ENCODE measurements at regions not wholly inside any gene's neighbourhood (a gene's known extent, or its start where the extent isn't known, plus 50 kb on each side); places are given as distances from the start of the nearest gene placed in this dataset.

DNA sequence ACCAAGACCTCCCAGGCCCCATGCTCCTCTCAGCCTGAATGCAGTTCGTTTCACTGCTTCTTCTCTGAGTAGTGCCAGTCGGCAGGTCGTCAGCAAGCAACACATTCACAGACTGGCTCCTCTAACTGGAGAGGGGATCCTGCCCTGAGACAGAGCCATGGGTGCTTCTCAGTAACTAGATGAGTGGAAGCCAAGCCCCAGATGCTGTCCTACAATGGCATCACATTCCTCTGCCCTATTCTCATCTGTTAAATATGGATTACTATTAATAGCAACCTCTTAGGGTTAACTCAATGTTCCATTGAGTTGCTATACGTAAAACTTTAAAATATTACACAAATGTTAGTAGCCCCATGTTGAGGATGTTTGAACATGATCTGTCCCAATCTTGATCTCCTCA, 84.2 kb upstream of the S1PR1 start:
- H3K27ac ChIP-seq (ENCODE audit: low read depth, low read length) = no peak overlapping the region
- 90% methylated on average over 4 of the region's 4 CpGs for WGBS
- no peak overlapping the region for H3K9ac ChIP-seq (ENCODE audit: low read depth, low read length)
- H3K27me3 ChIP-seq (ENCODE audit: insufficient read depth, low read length) = no peaks in the 10 kb centered on the region
- no peaks in the 10 kb centered on the region for H3K9me3 ChIP-seq (ENCODE audit: insufficient read depth, low read depth, low read length)
- no peaks in the 10 kb centered on the region for H3K36me3 ChIP-seq (ENCODE audit: insufficient read depth, low read length)
- H3K4me3 ChIP-seq (ENCODE audit: low read length) = no peak overlapping the region
- H3K4me1 ChIP-seq (ENCODE audit: insufficient read depth, low read length) = peaks cover 12% of the 10 kb centered on the region

DNA sequence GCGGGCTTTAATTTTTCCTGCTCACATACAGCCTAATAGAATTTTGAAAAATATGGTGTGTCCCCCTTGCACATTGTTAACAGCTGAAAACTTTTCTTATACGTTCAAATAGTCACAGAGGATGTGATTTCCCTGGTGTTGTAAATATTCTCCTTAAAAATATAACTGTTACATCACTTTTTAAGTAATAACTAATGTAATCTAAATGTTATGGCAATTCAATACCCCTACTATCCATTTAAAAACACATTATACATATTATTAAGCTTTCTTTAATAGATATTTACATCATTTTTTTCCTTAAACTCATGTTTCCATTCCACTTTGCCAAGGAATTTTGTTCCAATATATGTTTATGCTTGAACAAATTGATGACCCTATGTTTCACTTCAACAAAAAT, 85.5 kb upstream of the S1PR1 start:
- Histone ChIP-seq H3K36me3 (ENCODE audit: insufficient read depth, low read length) (no peaks in the 10 kb centered on the region), H3K4me3 (ENCODE audit: low read length) (no peak overlapping the region), H3K27ac (ENCODE audit: low read depth, low read length) (no peak overlapping the region), H3K27me3 (ENCODE audit: insufficient read depth, low read length) (no peaks in the 10 kb centered on the region), H3K9ac (ENCODE audit: low read depth, low read length) (no peak overlapping the region), H3K9me3 (ENCODE audit: insufficient read depth, low read depth, low read length) (no peaks in the 10 kb centered on the region), H3K4me1 (ENCODE audit: insufficient read depth, low read length) (peaks cover 12% of the 10 kb centered on the region)
- WGBS = 91% methylated on average over 1 of the region's 2 CpGs

DNA sequence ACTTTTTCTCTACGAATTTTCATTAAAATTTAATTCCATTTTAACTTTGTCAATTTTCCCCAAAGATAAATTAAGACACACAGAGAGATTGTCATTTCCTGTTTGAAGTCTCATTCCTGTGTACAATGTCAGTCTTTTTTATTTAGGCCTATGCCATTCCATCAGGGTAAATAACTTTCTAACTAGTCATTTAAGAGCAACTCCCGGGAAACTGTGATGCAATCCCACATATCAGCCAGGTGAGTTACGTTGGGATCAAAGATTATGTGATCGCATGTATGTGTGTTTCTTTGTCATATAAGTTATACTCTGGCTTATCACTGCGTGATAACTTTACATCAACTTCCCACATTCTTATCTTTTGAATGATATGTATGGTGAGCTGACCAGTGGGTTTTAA, 86.1 kb upstream of the S1PR1 start:
- Histone ChIP-seq H3K9ac (ENCODE audit: low read depth, low read length) (no peak overlapping the region), H3K27me3 (ENCODE audit: insufficient read depth, low read length) (no peaks in the 10 kb centered on the region), H3K4me1 (ENCODE audit: insufficient read depth, low read length) (peaks cover 12% of the 10 kb centered on the region), H3K36me3 (ENCODE audit: insufficient read depth, low read length) (no peaks in the 10 kb centered on the region), H3K4me3 (ENCODE audit: low read length) (no peak overlapping the region), H3K9me3 (ENCODE audit: insufficient read depth, low read depth, low read length) (no peaks in the 10 kb centered on the region), H3K27ac (ENCODE audit: low read depth, low read length) (no peak overlapping the region)
- WGBS = 90% methylated on average over 4 of the region's 5 CpGs

DNA sequence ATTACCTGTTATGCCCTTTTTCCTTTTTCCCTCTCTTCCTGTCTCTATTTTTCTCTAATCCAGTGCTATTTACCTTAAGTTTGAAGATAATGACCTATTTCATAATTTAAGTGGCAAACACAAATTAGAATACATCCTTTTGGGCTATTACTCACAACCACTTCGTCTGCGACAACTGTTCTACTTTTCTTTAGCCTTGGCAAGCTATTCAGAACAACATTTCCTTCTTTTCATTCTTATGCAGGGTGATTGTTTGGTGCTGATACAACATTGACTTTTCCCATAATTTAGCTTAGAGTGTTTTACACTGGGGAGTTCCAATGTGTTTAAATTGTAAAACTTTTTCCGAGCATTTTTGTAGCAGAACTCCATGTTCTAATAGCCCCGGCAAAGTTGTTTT, 86.6 kb upstream of the S1PR1 start:
- Histone ChIP-seq H3K9ac (ENCODE audit: low read depth, low read length) (no peak overlapping the region), H3K4me1 (ENCODE audit: insufficient read depth, low read length) (peaks cover 12% of the 10 kb centered on the region), H3K4me3 (ENCODE audit: low read length) (no peak overlapping the region), H3K9me3 (ENCODE audit: insufficient read depth, low read depth, low read length) (no peaks in the 10 kb centered on the region), H3K27me3 (ENCODE audit: insufficient read depth, low read length) (no peaks in the 10 kb centered on the region), H3K27ac (ENCODE audit: low read depth, low read length) (no peak overlapping the region), H3K36me3 (ENCODE audit: insufficient read depth, low read length) (no peaks in the 10 kb centered on the region)
- 92% methylated on average over 4 of the region's 4 CpGs for WGBS

DNA sequence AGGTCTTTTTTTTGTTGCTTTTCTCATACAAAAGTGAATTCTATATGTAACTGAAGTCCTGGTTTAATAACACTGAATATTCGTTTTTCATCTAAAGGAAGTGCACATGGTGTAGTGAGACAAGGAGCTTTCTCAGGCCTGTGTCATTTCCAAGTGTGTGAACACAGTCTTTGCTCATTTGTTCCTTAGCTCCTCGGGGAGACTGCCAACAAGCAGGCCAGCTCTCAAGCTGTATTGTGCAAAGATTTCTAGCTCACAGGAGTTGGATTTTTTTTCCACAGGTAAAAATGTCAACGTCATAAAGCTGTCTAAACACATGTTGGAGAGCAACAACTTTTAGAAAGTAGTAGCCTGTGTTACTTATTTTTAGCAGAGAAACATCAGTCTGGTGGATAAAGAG, 87.8 kb upstream of the S1PR1 start:
- no peak overlapping the region for H3K27ac ChIP-seq (ENCODE audit: low read depth, low read length)
- H3K4me3 ChIP-seq (ENCODE audit: low read length) = no peak overlapping the region
- H3K9ac ChIP-seq (ENCODE audit: low read depth, low read length) = no peak overlapping the region
- H3K4me1 ChIP-seq (ENCODE audit: insufficient read depth, low read length) = peaks cover 12% of the 10 kb centered on the region
- no peaks in the 10 kb centered on the region for H3K36me3 ChIP-seq (ENCODE audit: insufficient read depth, low read length)
- H3K9me3 ChIP-seq (ENCODE audit: insufficient read depth, low read depth, low read length) = no peaks in the 10 kb centered on the region
- 79% methylated on average over 3 of the region's 3 CpGs for WGBS
- no peaks in the 10 kb centered on the region for H3K27me3 ChIP-seq (ENCODE audit: insufficient read depth, low read length)

DNA sequence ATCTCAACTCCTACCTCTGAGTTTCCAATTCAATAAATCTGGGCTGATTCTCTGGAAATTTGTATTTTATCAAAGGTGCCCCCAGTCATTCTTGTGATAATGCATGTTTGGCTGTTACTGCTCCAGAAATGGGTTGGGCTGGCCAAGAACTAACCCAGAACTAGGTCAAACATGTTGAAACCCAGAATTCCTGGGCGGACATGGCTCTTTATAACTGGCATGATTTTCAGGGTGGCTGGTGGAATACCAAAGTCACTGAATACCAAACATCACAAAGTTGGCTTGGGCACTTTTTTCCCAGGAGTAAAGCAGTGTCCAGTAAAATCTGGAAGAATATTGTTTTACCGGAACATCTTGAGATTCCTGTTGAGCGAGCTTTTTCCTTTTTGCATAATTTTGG, 89.4 kb upstream of the S1PR1 start:
- no peaks in the 10 kb centered on the region for H3K36me3 ChIP-seq (ENCODE audit: insufficient read depth, low read length)
- no peak overlapping the region for H3K4me3 ChIP-seq (ENCODE audit: low read length)
- H3K9me3 ChIP-seq (ENCODE audit: insufficient read depth, low read depth, low read length) = no peaks in the 10 kb centered on the region
- H3K4me1 ChIP-seq (ENCODE audit: insufficient read depth, low read length) = peaks cover 12% of the 10 kb centered on the region
- WGBS = 94% methylated on average over 3 of the region's 3 CpGs
- no peak overlapping the region for H3K9ac ChIP-seq (ENCODE audit: low read depth, low read length)
- no peak overlapping the region for H3K27ac ChIP-seq (ENCODE audit: low read depth, low read length)
- no peaks in the 10 kb centered on the region for H3K27me3 ChIP-seq (ENCODE audit: insufficient read depth, low read length)

DNA sequence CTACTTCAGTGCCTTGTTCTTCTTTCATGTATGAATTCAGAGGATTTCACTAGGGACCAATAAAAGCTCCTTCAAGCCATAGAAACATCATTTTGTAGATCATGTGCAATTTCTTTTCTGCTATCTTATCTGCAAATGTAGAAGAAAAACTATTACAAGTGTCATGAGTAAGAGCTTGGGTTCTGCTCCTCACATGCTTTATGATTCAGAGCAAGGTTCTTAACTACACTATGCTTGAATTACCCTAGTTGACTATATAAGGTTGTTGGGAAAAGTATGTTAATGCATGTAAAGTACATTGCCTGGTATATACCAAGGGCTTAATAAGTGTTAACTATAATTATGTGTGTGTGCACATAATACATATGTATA, 91.4 kb upstream of the S1PR1 start:
- no peaks in the 10 kb centered on the region for H3K9me3 ChIP-seq (ENCODE audit: insufficient read depth, low read depth, low read length)
- H3K36me3 ChIP-seq (ENCODE audit: insufficient read depth, low read length) = no peaks in the 10 kb centered on the region
- no peaks in the 10 kb centered on the region for H3K27me3 ChIP-seq (ENCODE audit: insufficient read depth, low read length)

DNA sequence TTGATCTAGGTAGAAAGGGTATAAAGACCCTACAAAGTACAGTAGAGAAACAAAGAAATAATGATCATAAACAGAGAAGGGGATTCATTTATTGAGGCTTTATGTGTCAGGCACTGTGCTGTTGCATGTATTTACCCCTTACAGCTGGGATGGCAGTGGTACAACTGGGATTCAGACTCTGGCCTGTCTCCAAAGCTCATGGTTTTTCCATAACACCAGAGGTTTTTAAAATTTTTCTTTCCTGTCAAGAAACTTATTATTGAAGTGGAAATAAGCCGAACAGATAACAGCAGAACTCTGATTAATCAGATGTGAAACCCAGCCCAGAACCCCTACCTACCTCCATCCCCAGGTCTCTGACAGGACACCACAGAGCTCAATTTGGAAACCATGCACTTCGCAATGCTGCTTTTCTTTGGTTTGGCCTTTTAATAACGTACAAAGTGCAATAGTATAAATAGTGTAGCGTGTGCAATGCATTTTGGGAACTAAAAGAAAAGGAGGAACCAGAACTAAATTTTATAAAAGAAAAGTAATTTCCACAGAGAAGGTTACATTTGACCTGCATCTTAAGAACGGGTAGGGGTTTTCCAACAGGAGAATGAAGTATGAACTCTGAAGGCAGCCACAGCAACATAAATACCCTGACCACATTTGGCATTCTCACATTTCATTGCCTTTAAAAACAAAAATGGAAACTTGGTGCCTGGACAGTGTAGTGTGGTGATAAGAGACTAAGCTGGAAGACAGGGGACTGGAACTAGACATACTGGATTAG, 92.0 kb upstream of the S1PR1 start:
- Histone ChIP-seq H3K27ac (ENCODE audit: low read depth, low read length) (no peak overlapping the region), H3K27me3 (ENCODE audit: insufficient read depth, low read length) (no peaks in the 10 kb centered on the region), H3K4me1 (ENCODE audit: insufficient read depth, low read length) (0 out of 2 replicates have a peak, but pooled peaks cover 3% of the 10 kb centered on the region), H3K4me3 (ENCODE audit: low read length) (no peak overlapping the region), H3K9me3 (ENCODE audit: insufficient read depth, low read depth, low read length) (no peaks in the 10 kb centered on the region), H3K9ac (ENCODE audit: low read depth, low read length) (no peak overlapping the region), H3K36me3 (ENCODE audit: insufficient read depth, low read length) (no peaks in the 10 kb centered on the region)
- 96% methylated on average over 5 of the region's 5 CpGs for WGBS

More for the DNA sequence above, 91.4 kb upstream of the S1PR1 start:
- Histone ChIP-seq H3K27ac (ENCODE audit: low read depth, low read length) (no peak overlapping the region), H3K4me1 (ENCODE audit: insufficient read depth, low read length) (peaks cover 7% of the 10 kb centered on the region), H3K9ac (ENCODE audit: low read depth, low read length) (no peak overlapping the region), H3K4me3 (ENCODE audit: low read length) (no peak overlapping the region)

DNA sequence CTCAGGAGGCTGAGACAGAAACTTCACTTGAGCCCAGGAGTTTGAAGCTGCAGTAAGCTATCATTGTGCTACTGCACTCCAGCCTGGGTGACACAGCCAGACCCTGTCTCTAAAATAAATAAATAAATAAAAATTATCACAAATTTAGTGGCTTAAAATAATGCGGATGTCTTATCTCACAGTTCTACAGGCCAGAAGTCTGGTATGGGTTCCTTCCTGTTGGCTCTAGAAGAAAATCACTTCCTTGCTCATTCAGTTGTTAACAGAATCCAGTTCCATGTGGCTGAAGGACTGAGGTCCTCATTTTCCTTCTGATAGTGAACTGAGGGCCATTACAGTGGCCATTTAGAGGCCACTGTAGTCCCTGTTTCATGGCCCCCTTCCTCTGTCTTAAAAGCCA, 94.6 kb upstream of the S1PR1 start:
- Histone ChIP-seq H3K9me3 (ENCODE audit: insufficient read depth, low read depth, low read length) (no peaks in the 10 kb centered on the region), H3K9ac (ENCODE audit: low read depth, low read length) (no peak overlapping the region), H3K27ac (ENCODE audit: low read depth, low read length) (no peak overlapping the region), H3K4me1 (ENCODE audit: insufficient read depth, low read length) (peaks cover 10% of the 10 kb centered on the region; the same call in 1 of the 2 replicates), H3K27me3 (ENCODE audit: insufficient read depth, low read length) (no peaks in the 10 kb centered on the region), H3K4me3 (ENCODE audit: low read length) (no peak overlapping the region), H3K36me3 (ENCODE audit: insufficient read depth, low read length) (no peaks in the 10 kb centered on the region)
- 100% methylated on average over 1 of the region's 1 CpG for WGBS

DNA sequence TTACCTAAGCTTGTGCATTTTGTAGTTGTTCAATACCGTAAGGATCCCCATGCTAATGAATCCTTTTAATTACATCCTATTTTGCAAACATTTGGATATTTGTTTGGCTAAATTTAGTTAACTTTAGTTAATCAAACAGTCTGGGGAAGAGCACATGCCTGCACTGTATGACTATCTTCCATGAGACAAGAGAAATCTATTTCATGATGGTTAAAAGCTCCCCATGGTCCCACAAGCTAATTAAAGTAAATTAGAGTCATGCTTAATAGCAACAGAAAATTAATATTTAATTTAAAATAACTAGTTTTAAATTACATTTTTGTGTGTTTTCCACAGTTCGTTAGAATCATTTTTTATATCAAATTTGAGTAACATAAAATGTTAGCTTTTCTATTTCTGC, 95.4 kb upstream of the S1PR1 start:
- Histone ChIP-seq H3K4me3 (ENCODE audit: low read length) (no peak overlapping the region), H3K27me3 (ENCODE audit: insufficient read depth, low read length) (no peaks in the 10 kb centered on the region), H3K27ac (ENCODE audit: low read depth, low read length) (no peak overlapping the region), H3K9me3 (ENCODE audit: insufficient read depth, low read depth, low read length) (no peaks in the 10 kb centered on the region), H3K4me1 (ENCODE audit: insufficient read depth, low read length) (peaks cover 17% of the 10 kb centered on the region), H3K36me3 (ENCODE audit: insufficient read depth, low read length) (no peaks in the 10 kb centered on the region), H3K9ac (ENCODE audit: low read depth, low read length) (no peak overlapping the region)
- no CpG with 5 or more reads among the region's 2 CpGs for WGBS

DNA sequence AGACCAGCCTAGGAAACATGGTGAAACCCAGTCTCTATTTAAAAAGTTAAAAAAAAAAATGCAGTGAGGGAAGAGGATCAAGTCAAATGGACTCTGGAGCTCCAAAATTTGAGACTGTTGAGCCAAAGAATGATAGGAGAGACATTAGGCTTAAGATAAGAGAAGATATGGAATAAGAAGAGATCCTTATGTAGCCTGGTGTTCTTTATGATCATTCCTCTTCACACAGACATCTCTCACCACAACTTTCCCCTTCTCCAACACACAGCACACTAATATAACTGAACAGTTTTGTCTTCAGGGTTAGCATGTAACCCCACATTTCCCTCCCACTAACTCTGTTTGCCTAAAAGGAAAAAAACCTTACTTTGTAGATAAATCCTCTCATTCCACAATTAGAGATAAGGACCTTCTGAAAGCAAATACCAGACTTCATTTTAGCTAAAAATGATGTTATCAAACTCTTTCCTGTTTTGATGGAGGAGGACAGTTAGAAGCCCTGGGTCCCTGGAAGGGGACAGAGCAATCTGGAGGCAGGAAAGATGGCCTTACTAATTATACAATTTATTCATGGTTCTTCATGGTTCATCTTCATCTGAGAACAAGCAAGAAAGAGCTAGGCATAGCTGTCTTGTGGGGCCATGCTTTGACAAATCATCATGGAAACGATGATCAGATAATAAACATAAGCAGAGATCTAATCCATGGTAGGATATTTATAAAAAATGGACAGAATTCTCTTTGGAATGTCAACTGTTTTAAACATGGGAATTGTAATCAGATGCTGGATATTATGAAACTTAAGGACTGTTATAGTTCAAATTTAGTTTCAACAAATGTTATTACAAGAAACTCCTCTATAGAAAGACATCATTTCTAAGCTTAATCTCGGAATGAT, 96.7 kb upstream of the S1PR1 start:
- no peak overlapping the region for H3K9ac ChIP-seq (ENCODE audit: low read depth, low read length)
- H3K36me3 ChIP-seq (ENCODE audit: insufficient read depth, low read length) = no peaks in the 10 kb centered on the region
- no peak overlapping the region for H3K27ac ChIP-seq (ENCODE audit: low read depth, low read length)
- no peak overlapping the region for H3K4me3 ChIP-seq (ENCODE audit: low read length)
- WGBS = 88% methylated on average over 1 of the region's 2 CpGs
- H3K27me3 ChIP-seq (ENCODE audit: insufficient read depth, low read length) = no peaks in the 10 kb centered on the region
- peaks cover 23% of the 10 kb centered on the region for H3K4me1 ChIP-seq (ENCODE audit: insufficient read depth, low read length)
- H3K9me3 ChIP-seq (ENCODE audit: insufficient read depth, low read depth, low read length) = no peaks in the 10 kb centered on the region

Data from HUES64 (cell line).